Peyer's patch (tissue), 4 donors: ENCODE measurements at regions not wholly inside any gene's neighbourhood (a gene's known extent, or its start where the extent isn't known, plus 50 kb on each side); places are given as distances from the start of the nearest gene placed in this dataset.

Experiments
- POLR2A ChIP-seq, 2 donors: fragments of 450-650 bp; IDR thresholded peaks; one replicate each; pipeline ENCODE4 v1.5.1; 2017; ENCODE audit warnings: antibody characterized with exemption in 2 of 2, mild to moderate bottlenecking in 2 of 2, moderate library complexity in 2 of 2
- TF ChIP-seq, protein P1 (sequence below), 6 experiments: fragments of 450-650 bp in 4 of 6; fragments of 200-600 bp in 2 of 6; sonication (generic) in 1 of 6; IDR thresholded peaks; one replicate each; pipeline ENCODE4 v1.5.1; 2017 to 2019; ENCODE audit warnings: antibody characterized with exemption in 6 of 6, mild to moderate bottlenecking in 3 of 6, moderate library complexity in 1 of 6

DNA sequence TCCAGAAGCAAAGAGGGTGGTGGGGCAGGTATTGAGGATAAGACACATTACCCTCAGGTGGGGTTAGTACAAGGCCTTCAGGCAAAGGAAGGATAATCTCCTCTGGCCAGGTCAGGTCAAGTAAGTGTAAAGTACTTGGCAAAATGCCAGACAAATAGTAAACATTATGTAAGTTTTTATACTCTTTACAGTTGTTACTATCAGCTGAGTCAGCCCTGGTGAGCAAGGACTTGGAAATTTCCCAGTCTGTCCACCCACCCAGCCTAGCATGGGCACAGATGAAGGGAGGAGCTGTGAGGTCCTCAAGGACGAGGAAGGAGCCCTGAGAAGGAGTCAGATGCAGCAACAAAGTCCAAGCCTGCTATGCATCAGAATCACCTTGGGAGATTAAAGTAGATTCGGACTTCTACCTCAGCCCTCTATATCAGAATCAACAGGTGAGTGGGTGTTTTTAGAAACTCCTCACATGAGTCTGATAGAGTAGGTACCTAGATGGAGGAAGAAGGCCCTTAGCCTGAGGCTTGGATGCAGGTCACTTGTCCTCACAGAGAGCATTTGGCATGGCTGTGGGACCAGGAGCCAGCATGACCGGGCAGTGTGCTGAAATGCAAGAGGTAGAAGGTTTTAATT is 50.2 kb upstream of the BARX1 start:
- TF ChIP-seq, protein P1, sequence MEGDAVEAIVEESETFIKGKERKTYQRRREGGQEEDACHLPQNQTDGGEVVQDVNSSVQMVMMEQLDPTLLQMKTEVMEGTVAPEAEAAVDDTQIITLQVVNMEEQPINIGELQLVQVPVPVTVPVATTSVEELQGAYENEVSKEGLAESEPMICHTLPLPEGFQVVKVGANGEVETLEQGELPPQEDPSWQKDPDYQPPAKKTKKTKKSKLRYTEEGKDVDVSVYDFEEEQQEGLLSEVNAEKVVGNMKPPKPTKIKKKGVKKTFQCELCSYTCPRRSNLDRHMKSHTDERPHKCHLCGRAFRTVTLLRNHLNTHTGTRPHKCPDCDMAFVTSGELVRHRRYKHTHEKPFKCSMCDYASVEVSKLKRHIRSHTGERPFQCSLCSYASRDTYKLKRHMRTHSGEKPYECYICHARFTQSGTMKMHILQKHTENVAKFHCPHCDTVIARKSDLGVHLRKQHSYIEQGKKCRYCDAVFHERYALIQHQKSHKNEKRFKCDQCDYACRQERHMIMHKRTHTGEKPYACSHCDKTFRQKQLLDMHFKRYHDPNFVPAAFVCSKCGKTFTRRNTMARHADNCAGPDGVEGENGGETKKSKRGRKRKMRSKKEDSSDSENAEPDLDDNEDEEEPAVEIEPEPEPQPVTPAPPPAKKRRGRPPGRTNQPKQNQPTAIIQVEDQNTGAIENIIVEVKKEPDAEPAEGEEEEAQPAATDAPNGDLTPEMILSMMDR (IDR thresholded peaks at IDR 0.05), result no peak
- TF ChIP-seq POLR2A (IDR thresholded peaks at IDR 0.05), result no peak
